NK-92 treated with Interleukin-12 subunit alpha and Interleukin-12 subunit beta, amount 100 ng/mL, for 24 hours (cell line): ENCODE measurements at regions not wholly inside any gene's neighbourhood (a gene's known extent, or its start where the extent isn't known, plus 50 kb on each side); places are given as distances from the start of the nearest gene placed in this dataset.
"Not testable (repeated sequence)": the region's sequence is repeated elsewhere in the genome, so short reads cannot be mapped to it uniquely, and the experiment has no call there.

ENCODE experiments used
- DNase-seq: peaks from one replicate; lab custom pipeline; 2025; lab: John Stamatoyannopoulos, UW

- not testable (repeated sequence) for DNase-seq
Observed at GRCh38 chr11:67768001-67768730, 93.7 kb upstream of the ALDH3B2 start.

DNA sequence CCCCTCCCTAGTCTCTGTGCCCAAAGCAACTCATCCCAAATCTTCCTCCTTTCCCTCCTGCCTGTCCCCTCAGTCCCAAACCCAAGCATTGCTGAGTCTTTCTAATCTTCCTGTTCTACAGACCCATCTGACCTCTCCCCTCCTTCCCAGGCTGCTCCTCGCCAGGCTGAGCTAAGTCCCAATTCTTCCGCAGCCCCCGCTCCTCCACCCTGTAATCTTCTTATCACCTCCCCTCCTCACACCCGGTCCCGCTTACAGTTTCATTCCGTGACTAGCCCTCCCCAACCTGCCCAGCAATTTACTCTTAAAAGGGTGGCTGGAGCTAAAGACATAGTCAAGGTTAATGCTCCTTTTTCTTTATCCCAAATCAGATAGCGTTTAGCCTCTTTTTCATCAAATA is 86.8 kb upstream of the ALDH3B2 start:
- not testable (repeated sequence) for DNase-seq

GRCh38 chr11:67759321-67759720 is 84.9 kb upstream of the ALDH3B2 start:
- DNase-seq = not testable (repeated sequence)

DNA sequence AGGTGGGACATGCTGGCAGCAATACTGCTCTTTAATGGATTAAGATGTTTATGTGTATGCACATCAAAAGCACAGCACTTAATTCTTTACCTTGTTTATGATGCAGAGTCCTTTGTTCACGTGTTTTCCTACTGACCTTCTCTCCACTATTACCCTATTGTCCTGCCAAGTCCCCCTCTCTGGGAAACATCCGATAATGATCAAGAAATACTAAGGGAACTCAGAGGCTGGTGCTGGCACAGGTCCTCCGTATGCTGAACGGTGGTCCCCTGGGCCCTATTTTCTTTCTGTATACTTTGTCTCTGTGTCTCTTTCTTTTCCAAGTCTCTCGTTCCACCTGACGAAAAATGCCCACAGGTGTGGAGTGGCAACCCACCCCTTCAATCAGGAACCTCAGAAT is 84.0 kb upstream of the ALDH3B2 start:
- DNase-seq = not testable (repeated sequence)

DNA sequence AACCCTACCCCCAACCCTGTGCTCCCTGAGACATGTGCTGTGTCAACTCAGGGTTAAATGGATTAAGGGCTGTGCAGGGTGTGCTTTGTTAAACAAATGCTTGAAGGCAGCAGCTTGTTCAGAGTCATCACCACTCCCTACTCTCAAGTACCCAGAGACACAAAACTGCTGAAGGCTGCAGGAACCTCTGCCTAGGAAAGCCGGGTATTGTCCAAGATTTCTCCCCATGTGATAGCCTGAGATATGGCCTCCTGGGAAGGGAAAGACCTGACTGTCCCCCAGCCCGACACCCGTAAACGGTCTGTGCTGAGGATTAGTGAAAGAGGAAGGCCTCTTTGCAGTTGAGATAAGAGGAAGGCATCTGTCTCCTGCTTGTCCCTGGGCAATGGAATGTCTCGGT is 83.6 kb upstream of the ALDH3B2 start:
- DNase-seq = not testable (repeated sequence)

DNA sequence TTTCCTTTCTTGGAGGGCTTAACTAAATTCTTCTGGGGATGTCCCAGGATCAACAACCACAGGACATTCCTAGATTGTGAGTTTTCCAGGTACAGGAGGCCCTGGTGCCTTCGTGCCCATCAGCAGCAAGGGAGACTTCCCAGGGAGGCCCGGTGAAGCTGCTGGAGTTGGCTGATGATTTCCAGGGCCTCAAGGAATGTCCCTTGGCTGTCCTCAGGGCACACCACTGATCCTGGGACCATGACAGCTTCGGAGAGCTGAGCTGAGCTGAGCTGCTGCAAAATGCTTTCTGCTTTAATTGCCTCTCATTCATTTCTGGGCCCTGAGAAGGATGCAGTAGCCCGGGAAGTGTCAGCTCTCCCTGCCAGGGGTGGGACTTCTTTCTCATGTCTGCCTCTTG is 79.4 kb upstream of the ALDH3B2 start:
- not testable (repeated sequence) for DNase-seq

GRCh38 chr11:67745181-67745726 is 70.8 kb upstream of the ALDH3B2 start:
- no peak for DNase-seq

- not testable (repeated sequence) for DNase-seq
Observed at GRCh38 chr11:67744231-67744630, 69.8 kb upstream of the ALDH3B2 start.

DNA sequence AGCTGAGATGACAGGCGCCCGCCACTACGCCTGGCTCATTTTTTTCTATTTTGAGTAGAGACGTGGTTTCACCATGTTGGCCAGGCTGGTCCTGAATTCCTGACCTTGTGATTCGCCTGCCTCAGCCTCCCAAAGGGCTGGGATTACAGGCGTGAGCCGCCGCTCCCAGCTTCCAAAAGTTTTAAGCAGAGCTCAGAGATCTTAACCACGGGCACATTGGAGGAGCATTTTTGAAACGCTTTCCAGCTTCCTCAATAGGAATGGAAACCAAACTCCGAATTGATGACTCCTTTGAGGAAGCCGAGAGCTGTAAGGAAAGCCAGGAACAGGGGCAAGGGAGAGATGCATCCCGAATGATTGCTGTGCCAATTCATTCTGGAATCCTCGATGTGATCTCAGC is 63.8 kb upstream of the ALDH3B2 start:
- not testable (repeated sequence) for DNase-seq

- DNase-seq = not testable (repeated sequence)
Observed at GRCh38 chr11:67737562-67738080, 63.2 kb upstream of the ALDH3B2 start.

DNA sequence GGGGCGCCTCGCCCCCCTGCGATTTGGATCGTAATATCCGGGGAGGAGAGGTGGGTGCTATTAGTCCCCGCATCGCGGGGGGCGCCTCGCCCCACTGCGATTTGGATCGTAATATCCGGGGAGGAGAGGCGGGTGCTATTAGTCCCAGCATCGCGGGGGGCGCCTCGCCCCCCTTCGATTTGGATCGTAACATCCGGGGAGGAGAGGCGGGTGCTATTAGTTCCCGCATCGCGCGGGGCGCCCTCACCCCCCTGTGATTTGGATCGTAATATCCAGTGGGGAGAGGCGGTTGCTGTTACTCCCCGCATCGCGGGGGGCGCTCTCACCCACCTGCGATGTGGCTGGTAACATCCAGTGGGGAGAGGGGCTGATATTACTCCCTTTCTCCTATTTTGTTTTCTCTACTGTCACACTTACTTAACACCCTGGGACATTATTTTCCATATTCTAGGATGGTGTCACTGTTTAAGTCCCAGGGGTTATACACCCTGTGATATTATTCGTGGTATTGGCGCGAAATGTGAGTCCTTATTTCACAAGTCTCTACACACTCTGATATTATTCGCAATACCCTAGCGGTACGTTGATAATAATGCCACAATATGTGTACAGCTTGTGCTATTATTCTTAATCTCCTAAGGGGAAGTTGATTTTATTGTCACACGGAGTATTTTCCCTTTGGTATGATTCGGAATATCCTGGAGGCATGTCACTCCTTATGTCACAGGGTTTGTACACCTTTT is 57.8 kb upstream of the ALDH3B2 start:
- no peak for DNase-seq

DNA sequence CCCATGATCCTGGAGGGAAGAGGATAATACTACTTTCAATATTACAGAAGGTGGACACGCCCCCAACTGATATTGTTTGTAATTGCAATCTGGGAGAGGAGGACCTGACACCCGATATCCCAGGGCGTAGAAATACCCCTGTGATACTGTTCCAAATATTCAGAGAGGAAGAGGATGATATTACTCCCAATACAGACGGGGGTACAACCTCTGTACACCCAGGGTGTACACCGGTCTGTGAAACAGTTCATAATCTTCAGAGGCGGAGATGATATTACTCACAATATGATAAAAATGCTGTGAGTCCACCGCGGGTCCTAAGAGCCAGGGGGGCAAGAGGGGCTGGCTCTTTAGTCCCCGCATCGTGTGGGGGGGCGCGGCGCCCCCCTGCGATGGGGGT is 57.2 kb upstream of the ALDH3B2 start:
- DNase-seq = no peak

DNA sequence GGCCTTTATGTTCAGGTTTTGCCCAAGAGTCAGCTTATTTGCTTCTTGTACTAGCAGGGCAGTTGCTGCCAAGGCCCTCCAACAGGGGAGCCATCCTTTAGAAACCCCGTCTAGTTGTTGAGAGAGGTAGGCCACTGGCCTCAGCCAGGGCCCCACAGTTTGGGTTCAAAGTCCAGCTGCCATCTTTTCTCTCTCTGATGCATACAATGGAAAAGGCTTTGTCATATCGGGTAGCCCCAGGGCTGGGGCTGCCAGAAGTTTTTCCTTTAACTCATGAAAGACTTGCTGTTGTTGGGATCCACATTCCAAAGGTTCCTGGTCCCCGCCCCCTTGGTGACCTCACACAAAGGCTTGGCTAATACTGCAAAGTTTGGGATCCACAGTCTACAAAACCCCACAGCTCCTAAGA is 53.7 kb upstream of the ALDH3B2 start:
- not testable (repeated sequence) for DNase-seq

DNA sequence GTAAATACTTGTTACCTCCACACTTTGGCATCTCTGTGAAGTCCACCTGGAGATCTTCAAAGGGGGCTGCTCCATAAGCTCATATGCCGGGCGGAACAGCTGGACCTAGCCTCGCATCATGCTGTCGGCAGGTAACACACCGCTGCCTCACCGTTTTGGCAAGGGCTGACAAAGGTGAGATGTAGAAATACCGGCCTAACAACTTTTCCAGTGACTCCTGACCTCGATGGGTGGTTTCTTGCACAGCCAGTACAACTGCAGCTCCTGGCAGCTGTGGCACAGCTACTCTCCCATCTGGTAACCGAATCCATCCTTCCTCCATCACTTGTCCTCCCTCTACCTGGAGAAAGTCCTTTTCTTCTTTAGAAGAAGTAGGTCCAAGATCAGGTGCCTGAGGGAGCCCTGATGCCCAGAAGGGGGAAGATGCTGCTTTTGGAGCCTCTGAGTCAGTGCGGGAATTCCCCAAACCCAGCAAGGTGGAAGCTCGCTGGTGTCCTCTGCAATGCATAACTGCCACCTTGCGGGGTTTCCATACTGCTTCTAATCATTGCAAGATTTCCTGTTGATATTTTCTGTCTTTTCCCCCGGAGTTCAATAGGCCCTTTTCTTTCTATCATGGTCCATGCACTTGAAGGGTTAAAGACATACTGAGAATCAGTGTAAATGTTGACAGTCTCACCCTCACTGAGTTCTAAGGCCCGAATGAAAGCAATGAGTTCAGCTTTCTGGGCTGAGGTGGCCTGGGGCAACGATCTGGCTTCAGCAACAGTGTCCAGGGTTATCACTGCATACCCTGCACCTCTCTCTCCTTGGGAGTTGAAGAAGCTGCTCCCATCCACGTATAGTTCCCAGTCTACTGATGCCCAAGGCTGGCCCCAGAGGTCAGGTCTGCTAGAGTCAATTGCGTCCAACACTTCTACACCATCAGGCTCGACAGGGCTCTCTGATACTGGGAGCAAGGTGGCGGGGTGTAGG is 52.9 kb upstream of the ALDH3B2 start:
- not testable (repeated sequence) for DNase-seq
